ENCODE measurements at regions not wholly inside any gene's neighbourhood (a gene's known extent, or its start where the extent isn't known, plus 50 kb on each side); places are given as distances from the start of the nearest gene placed in this dataset.

DNA sequence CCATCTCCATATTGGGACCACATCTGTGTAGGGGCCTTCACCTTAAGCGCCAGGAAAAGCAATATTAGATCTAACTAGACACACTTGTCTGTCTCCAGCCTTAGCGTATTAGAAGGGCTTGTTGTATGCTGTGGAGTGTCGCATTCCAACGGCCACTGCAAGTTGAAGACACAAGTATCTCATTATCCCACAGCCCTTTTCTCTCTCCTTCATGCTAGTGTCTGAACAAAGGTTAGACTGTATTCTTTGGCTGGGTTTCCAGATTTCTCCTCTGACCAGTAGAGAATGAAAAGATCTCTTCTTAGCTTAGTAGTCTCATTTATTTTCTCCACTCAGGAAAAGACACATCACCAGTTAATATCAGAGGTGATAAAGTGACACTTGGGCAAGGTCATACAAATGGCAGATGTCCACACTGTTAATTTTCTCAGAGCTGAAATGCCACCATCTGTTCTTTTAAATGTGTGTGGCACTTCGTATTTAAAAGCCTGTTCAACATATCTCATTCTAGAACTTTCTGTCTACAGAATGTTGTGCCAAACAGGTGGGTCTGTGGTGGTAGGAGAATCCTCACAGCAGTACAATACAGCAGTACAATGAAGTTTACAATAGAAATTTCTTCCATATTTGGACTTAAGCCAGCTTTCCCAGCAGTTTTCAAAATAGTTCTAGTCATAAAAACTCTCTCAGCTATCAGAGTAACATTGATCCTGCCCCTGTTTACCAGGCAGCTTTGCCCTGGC, 94.0 kb upstream of the ITGA6 start:
- no peak for DNase-seq

DNA sequence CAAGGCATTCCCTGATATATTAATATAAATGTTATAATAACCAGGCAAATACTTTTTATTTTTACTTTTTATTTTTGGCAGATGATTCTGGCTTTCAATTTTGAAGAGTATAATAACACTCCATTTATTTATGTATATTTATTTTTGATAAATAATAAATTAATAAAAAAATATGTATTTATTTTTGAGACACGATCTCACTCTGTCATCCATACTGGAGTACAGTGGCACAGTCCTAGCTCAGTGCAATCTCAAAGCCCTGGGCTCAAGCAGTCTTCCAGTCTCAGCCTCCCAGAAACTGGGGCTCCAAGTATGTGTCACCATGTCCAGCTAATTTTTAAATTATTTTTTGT, 93.4 kb upstream of the ITGA6 start:
- DNase-seq, result no peak

DNA sequence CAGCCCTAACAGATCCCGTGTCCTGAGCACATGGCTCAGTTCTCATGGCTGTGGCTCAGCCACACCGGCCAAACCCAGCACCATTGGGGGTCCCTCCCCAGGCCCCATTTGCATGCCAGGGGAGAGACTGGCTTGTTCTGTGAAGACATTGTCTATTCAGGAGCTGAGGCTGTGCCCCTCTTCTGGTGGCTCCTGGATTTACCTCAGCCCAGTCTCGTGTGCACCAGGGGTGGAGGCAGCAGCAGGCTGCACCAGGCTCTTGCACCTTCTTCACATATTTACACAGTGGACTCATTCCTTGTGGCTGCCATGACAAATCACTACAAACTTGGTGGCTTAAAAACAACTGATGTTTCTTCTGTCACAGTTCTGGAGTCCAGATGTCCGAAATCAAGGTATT, 92.4 kb upstream of the ITGA6 start:
- no peak for DNase-seq

DNA sequence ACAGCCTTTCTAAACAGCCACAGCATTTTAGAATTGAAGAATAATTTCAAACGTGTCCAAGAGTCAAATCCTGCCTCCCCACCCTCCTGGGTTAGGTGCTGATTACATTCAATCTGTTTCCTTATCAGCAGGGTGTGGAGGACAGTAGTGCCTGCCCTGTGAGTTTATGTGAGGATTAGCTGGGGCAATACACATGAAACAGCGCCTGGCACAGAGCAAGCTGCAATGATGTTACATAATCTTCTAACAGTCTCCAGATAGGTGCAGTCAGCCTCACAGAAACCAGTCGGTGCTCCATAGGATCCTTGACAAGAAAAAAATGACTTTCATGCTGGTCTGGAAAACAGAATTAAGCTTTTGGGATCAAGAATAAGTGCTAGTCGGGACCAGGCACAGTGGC, 91.7 kb upstream of the ITGA6 start:
- DNase-seq, result no peak

DNA sequence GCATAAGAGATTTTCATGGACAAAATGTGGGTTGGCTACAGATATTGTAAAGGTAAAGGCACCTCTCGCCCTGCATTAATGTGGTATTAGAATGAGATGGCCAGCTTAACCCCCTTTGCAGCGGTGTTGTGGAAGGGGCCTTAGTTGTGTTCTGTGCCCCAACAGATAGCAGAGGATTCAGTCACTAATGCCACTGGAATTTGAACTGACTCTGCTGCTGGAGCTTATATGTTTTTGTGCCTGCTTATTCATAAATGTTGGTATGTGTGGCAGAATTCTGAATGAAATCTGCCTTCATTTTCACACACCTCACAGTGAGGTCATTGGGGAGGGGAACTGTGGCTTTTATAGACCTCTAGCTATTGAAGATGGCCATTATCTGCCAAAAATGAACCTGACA, 90.7 kb upstream of the ITGA6 start:
- no peak for DNase-seq

DNA sequence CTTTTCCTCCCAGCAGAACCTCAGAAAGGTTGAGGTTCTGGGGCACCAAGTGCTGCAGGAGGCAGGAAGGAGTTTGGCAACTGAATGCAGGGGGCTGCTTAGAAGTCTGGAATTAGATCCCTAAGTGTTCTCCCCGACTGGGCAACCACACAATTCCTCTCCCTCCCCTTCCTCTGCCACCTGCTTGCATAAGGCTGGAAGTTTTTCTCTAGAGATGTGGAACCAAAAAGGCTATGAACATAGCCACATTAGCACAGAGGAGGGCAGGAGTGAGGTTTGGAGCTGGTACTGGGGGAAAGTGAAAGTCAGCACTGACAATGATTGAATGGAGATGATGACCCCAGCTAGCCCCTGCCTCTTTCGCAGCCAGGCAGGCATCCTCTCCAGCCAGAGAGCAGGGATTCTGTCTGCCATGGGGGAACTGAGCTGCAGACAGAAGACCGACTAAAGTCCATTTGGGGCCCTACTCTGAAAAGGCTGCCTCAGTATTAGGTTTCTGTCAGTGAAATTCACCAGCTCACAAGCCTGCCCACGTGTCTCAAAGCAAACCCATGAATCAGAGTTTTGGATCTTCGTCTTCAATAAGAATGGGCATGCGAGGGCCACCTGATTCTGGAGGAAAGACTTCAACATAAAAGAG, 87.9 kb upstream of the ITGA6 start:
- no peak for DNase-seq

DNA sequence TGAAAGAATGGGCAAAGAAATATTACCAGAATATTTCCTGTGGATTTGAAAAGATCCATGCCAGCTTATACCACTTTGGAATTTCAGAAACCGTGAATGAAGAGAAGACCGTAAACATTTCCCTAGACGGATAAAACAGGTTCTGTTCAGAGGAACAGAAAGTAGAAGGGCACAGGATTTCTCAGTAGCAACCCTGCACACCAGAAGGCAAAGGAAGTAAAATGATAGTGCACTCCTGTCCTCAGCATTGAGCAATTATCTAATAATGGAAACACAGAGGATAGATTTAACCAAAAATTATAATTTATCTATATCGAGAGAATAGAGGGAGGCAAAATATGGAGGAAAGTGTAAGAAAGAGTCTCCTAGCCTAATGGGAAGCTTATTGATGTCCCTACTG, 87.0 kb upstream of the ITGA6 start:
- no peak for DNase-seq

DNA sequence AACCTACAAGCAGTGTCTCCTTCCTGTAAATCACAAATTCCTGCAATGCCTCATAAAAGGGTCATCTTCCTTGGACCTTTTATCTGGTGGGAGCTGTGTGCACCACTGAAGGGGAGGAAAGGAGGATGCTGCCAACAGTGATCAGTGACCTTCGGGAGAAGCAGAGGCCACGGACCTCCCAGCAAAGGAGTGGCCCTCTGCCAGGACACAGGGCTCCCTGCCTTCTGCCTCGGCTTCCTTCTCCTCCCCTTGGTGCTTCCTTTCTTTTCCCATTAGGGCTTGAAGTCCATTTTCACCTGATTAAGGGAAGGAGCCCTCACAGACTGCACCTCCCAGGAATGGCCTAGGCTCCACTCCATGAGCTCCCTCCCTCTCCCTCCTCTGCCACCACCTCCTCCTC, 85.3 kb upstream of the ITGA6 start:
- no peak for DNase-seq

DNA sequence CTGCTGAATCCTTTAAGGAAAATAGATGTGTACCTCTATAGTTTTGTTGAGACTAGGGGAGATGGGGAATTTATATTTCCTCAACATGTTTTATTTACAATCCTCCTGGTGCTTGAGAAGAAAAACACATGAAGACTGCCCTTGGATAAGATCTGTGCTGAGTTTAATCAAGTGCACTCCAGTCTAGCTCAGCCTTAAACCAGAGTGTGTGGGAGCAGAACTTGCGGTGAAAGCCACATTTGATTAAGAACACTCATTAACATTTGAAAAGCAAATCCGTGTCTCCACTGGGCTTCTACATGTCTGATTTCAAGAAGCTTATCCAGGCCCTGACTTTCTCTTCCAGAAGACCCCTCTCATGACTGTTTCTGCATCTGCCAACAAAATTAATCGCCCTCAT, 84.8 kb upstream of the ITGA6 start:
- no peak for DNase-seq

DNA sequence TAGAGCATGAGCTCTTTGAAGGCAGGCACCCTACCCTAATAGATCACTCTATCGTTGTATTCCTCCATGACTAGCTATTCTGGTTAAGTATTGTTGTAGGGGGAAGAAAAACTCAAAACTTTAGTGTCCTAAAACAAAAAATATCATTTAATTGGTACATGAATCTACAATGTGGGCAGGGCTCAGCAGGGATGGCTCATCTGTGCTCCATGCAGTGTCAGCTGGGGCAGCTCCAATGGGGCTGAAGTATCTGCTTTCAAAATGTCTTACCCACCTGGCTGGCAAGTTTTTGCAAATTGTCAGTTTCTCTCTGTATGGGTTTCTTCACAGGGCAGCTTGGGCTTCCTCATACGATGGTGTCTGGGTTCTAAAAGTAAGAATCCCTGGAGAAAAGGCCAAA, 83.2 kb upstream of the ITGA6 start:
- no peak for DNase-seq

DNA sequence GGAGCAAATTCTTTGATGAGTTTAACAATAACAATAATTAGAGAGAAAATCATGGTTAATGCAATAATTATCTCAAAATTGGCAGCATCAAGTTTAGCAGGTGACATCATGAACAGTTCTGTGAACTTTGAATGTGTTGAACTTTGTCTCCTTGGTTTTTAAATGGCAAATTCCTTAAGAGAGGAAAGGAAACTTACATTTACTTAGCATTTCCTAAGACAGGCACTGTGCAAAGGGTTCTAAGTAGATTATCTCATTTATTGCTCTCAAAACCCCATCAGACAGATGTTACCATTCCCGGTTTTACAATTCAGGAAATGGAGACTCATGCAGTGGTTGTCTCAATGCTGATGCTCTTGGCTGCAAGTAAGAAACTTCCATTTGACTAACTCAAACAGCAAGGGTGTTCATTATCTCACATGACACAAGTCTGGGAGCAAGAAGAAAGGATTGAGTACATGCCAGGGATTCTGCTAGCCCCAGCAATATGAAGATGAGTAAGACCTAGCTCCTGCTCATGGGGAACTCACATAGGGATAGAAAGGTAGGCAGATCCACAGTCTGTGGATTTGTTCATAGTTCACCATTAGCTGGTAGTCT, 81.3 kb upstream of the ITGA6 start:
- no peak for DNase-seq

DNA sequence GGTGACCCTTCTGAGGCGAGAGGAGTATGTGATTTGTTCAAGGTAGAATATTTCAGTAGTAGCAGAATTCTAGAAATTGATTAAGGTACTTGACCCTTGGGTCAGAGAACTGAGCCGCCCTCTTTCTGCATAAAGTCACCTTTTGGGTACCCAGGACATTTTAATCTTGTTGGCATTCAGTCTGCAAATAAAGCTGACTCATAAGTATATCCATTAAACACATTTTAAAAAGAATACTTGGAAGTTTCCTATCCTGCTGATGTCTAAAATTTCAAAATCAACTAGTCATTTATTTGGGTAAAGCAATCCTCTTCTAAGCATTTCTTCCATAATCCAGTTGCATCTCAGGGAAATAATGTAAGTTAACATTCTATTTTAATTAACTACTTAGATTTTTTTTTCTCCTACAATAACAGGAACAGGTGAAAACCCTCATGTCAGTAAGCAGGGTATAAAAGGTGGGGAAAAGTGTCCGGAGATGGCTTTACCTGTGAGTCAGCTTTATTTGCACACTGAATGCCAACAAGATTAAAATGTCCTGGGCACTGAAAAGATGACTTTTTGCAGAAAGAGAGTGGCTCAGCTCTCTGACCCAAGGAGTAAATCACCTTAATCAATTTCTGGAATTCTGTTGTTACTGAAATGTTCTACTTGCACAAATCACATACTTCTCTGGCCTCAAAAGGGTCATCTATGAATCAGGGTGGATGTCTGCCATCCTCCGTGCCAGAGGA, 78.7 kb upstream of the ITGA6 start:
- DNase-seq, result no peak

DNA sequence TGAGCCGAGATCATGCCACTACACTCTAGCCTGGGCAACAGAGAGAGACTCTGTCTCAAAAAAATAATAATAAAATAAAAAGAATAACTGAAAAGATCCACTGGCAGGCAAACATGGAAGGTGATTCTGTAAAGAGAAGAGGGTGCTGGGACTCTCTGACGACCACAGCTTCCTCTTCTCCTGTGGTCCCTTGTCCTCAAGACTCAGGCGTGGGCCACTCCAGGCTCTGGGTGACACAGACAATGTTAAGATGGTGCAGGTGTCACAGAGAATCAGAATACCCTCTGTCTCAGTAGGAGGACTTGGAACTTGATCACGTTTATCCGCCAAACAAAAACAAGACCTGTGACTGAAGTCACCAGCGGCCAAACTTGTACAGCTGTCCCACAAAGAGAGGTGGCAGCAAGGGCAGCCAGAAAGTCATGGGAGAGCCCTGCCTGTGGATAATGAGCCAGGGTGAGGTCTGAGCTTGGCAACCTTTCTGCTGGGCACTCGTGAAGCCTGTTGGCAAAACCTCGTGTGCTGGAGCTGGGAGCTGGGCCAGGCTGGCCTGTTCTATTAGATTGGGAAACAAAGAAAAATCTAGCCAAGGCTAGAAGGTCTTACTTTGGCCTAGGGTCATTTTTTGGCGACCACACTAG, 76.4 kb upstream of the ITGA6 start:
- no peak for DNase-seq

DNA sequence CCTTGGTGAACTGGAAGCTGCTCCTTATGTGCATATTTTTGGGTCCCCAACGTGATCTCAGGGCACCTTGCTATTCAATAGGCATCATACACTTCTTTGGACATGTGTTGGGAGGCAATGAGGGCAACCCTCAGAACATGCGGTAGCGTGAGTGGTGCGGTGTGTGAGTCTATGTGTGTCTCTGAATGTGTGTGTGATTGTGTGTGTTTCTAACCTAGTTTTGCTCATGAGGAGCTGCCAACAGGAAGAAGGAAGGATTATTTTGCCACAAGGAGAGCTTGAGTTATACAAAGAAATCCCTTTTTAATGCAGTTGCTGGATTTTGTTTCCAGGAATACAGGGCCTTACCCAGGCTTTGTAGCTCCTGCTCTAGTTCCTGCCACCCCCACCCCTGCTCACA, 75.8 kb upstream of the ITGA6 start:
- no peak for DNase-seq

DNA sequence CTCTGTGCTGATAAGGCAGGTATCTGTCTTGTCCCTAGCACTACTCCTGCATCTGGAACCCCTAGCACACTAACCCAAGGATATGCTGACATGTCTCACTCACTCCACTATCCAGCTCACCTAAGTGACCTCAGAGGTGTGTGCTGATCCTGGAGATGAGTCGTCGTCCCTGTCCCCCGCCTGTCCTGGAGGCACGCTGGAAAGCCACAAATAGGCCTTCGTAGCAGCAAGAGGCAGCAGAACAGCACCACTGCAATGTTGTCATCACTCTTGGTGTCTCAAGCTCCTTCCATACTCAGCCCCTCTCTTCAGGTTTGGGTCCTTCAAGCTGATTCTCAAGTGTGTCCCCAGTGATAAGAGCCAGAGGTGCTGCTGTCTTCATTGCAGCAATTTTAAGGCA, 73.0 kb upstream of the ITGA6 start:
- DNase-seq, result no peak

DNA sequence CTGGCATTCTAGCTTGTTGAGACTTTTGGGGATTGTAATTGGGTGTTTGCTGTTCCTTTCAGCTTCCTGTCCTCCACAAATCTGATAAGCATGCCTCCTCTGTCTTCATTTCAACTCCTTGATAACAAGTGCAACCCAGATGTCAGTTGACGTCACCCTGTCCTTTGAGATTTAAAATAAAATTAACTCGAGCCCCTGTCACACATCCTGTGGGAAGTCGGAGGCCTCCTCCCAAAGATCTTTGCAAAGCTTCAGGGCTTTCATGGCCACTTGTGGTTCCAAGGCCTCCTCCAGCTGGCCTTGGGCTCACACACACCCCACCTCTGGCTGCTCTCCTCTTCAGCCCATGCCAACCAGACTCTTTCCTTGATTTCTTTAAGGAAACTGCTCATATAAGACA, 69.9 kb upstream of the ITGA6 start:
- no peak for DNase-seq

DNA sequence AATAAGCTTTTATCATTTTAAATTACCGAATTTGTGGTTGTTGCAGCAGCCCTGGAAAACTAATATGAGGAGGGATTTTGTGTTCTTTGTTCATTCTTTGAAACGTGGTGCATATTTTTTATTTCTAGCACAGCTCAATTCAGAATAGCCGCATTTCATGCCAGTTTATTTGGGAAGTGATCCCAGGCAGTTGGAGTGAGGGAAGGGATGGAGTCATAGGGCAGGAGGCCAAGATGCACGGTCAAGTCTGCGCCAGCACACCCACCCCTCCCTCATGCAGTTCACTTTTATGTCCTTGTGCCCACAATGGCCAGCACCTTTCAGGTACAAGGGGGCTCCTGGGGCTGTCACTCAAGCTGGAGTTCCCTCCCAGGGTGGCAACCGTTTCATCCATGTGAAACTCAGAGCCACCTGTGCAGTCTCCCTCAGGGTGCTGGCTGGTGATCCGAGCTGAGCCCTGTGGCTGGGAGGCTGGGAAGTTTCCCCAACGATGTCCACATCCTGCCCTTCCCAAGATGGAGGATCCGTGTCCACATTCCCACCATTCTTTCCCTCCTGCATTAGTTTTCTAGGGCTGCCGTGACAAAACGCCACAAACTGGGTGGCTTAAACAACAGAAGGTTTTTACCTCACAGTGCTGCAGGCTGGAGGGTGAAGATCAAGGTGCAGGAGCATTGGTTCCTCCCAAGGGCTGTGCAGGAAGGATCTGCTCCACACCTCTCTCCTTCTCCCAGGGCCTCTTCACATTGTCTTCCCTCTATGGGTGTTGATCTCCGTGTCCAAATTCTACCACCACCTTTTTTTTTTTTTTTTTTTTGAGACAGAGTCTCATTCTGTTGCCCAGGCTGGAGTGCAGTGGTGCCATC, 68.5 kb upstream of the ITGA6 start:
- no peak for DNase-seq

DNA sequence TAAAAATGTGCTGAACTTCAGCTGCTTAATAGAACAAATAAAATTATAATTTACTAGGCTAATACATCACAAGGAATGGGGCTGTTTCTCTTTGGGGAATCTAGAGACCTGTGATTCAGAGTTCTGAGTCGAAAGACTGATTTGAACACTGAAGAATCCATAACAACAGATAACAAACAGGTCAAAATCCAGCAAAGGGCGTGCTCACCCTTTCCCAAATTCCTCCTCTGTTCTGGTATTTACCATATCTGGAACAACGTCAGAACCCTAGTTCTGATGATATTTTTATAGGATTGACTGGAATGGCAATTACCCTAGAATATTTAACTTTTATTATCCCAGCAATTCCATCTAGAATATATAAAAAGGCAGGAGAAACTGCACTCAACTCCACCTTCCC, 66.0 kb upstream of the ITGA6 start:
- DNase-seq, result no peak

DNA sequence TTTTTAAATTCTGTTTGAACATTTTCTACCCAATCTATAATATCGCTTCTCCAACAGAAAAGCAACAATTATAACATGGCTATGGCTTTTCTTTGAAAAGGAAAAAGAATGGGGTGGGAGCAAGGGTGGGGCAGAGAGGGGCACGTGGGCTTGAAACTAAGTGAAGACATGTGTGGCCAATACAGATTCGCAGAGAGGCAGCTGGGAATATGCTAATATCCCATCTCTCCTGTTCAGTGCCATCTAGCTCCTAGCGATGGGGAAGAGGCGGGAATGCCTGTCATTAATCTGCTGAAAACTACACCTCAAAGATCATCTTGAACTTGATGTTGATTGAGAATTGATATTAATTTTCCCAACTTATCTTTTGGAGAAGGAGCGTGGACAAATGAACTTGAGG, 65.5 kb upstream of the ITGA6 start:
- no peak for DNase-seq

DNA sequence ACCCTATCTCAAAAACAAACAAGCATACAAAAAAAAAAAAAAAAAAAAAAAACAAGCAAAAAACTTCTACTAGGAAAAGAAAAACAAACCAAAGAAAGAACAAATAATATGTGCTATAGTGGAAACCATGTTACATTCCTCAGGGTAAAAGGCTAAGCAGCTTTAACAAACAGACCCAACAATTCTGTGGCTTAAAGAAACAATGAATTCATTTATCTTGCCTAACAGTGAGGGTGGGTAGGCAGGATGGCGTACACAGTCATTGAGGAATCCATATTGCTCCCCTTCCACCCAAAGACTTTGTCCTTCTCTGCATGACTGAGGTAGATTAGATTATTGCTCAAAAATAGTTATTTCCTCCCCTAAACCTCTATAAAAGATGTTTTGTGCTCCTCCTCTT, 63.1 kb upstream of the ITGA6 start:
- no peak for DNase-seq

DNA sequence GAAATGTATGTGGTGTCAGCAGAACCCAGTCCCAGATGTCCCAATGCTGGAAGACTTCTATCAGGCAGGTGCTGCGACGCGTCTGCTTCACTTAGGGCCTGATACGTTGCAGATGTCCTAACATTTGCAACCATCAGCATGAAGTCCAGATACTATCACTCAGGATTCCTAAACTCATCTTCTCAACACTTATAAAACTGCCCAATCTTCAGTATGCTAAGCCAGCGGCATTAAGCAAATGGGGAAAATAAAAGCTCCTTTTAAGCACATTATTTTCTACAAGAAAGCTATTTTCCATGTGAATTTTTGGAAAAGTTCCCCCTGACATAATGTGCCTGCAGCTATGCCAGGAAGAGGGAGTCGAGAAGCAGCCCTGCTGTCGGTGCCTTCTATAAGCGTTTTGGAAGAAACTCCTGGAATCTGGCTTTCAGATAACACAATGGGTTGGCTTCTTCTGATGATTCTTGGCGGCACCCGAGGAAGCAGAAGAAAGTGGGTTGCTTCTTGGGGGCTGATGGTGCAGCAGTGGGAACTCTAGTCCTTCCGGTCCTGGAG, 60.7 kb upstream of the ITGA6 start:
- DNase-seq, result no peak

DNA sequence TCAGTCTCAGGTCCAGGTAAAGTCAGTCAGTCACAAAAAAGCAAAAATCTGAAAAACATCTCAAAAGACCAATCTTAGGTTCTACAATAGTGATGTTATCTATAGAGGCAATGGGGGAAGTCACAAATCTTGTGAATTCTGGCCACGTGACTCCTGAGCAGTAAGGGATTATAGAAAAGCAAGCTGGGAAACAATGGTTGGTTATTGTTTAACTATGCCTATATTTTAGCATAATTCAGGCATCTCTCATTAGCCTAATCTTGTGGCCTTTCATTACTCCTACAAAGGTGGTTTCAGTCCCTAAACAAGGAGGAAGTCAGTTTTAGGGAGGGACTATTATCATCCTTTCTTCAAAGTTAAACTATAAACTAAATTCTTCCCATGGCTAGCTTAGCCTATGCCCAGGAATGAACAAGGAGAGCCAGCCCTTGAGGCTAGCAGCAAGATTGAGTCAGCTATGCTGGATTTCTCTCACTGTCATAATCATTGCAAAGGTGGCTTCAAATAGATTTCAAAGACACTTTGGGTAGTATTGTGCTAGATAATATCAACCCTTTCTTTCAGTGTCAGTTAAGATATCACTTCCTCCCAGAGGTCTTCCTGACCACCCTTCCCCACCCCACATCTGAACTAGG, 56.4 kb upstream of the ITGA6 start:
- no peak for DNase-seq
